GM23338 (cell line): ENCODE measurements at regions not wholly inside any gene's neighbourhood (a gene's known extent, or its start where the extent isn't known, plus 50 kb on each side); places are given as distances from the start of the nearest gene placed in this dataset.

Experiments used
- CREB1 ChIP-seq: fragments of 250-450 bp; sonication (Bioruptor Pico); IDR thresholded peaks from 2 replicates; pipeline ENCODE4 v1.5.0; 2020; ENCODE audit warnings: low read depth, mild to moderate bottlenecking, moderate library complexity
- EZH2 ChIP-seq: fragments of 200-600 bp; sonication (generic); IDR thresholded peaks from one replicate; pipeline ENCODE4 v1.8.0; 2017; ENCODE audit warnings: antibody characterized with exemption, mild to moderate bottlenecking, low read depth; ENCODE audit not compliant: unreplicated experiment
- EZH2phosphoT487 ChIP-seq: fragments of 200-600 bp; sonication (generic); IDR thresholded peaks from one replicate; pipeline ENCODE4 v1.8.1; 2018; ENCODE audit warnings: antibody characterized with exemption; ENCODE audit not compliant: unreplicated experiment
- POLR2AphosphoS5 ChIP-seq: IDR thresholded peaks from 2 replicates; pipeline ENCODE4 v1.6.1; 2016; ENCODE audit warnings: antibody characterized with exemption, low read depth
- ZNF114 ChIP-seq: fragments of 250-450 bp; sonication (Bioruptor Pico); IDR thresholded peaks from 2 replicates; pipeline ENCODE4 v1.5.0; 2020; ENCODE audit warnings: mild to moderate bottlenecking, moderate library complexity
- TF ChIP-seq, protein P1 (sequence below), 2 experiments: fragments of 200-600 bp in 1 of 2; sonication (generic) in 1 of 2; conservative IDR thresholded peaks; 2 replicates each; pipeline versions ENCODE4 v1.5.1 to v1.6.1; 2016 to 2017; ENCODE audit warnings: antibody characterized with exemption in 2 of 2, low read depth in 2 of 2, mild to moderate bottlenecking in 2 of 2, moderate library complexity in 1 of 2
- TF ChIP-seq, protein P2 (sequence below): IDR thresholded peaks from one replicate; pipeline ENCODE4 v1.6.1; 2018; ENCODE audit warnings: antibody characterized with exemption; ENCODE audit not compliant: unreplicated experiment

DNA sequence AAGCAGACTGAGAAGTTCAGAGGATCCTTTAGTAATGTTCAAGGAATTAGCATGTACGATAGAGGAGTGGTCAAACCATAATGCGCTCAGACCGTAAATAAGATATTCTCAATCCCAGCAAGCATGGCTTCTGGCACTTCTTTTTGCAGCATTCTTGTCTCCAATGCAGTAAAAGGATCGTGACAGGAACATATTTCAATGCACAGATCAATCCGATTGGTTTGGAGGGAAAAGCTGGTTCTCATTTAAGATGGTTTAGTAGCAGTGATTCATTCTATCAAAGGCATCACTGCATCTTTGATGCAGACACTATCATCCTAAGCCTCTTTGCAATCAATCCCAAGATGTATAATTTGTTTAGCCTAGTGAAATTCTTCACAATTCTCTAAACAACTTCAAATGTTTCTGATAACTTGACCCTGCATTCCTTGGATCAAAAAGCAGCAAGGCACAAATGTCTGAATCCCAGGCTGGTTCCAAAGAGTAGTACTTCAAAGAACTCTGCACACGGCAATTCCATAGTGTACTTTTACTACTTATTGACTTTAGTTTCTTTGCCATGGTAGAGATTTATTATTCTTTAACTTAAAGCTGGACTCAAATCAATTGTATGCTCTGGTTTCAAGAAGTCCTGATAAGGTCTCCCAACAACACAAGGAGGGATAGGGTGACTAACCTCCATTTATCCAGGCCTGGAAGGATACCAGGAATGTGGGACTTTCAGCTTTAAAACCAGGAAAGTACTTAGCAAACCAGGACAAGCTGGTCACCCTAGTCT is 96.8 kb upstream of the MDM1 start:
- TF ChIP-seq EZH2 (no peak), POLR2AphosphoS5 (no peak), EZH2phosphoT487 (no peak), CREB1 (no peak), ZNF114 (CRISPR knock-in tag) (no peak)
- TF ChIP-seq, protein P1, sequence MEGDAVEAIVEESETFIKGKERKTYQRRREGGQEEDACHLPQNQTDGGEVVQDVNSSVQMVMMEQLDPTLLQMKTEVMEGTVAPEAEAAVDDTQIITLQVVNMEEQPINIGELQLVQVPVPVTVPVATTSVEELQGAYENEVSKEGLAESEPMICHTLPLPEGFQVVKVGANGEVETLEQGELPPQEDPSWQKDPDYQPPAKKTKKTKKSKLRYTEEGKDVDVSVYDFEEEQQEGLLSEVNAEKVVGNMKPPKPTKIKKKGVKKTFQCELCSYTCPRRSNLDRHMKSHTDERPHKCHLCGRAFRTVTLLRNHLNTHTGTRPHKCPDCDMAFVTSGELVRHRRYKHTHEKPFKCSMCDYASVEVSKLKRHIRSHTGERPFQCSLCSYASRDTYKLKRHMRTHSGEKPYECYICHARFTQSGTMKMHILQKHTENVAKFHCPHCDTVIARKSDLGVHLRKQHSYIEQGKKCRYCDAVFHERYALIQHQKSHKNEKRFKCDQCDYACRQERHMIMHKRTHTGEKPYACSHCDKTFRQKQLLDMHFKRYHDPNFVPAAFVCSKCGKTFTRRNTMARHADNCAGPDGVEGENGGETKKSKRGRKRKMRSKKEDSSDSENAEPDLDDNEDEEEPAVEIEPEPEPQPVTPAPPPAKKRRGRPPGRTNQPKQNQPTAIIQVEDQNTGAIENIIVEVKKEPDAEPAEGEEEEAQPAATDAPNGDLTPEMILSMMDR (conservative IDR thresholded peaks at IDR 0.05; ENCODE audit: low read depth in 2 of 2), result no peak
- TF ChIP-seq, protein P2, sequence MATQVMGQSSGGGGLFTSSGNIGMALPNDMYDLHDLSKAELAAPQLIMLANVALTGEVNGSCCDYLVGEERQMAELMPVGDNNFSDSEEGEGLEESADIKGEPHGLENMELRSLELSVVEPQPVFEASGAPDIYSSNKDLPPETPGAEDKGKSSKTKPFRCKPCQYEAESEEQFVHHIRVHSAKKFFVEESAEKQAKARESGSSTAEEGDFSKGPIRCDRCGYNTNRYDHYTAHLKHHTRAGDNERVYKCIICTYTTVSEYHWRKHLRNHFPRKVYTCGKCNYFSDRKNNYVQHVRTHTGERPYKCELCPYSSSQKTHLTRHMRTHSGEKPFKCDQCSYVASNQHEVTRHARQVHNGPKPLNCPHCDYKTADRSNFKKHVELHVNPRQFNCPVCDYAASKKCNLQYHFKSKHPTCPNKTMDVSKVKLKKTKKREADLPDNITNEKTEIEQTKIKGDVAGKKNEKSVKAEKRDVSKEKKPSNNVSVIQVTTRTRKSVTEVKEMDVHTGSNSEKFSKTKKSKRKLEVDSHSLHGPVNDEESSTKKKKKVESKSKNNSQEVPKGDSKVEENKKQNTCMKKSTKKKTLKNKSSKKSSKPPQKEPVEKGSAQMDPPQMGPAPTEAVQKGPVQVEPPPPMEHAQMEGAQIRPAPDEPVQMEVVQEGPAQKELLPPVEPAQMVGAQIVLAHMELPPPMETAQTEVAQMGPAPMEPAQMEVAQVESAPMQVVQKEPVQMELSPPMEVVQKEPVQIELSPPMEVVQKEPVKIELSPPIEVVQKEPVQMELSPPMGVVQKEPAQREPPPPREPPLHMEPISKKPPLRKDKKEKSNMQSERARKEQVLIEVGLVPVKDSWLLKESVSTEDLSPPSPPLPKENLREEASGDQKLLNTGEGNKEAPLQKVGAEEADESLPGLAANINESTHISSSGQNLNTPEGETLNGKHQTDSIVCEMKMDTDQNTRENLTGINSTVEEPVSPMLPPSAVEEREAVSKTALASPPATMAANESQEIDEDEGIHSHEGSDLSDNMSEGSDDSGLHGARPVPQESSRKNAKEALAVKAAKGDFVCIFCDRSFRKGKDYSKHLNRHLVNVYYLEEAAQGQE, result no peak
